MCF 10A (cell line): ENCODE measurements at regions not wholly inside any gene's neighbourhood (a gene's known extent, or its start where the extent isn't known, plus 50 kb on each side); places are given as distances from the start of the nearest gene placed in this dataset.

Experiments used
- BruUV-seq: library from RNA; stranded (reverse); fragments of 400-500 nt; replicated peaks from 2 replicates; lab custom pipeline; 2021; lab: Mats Ljungman, UMichigan
- CTCF ChIA-PET: fragments of 300-600 bp; sonication (Branson Sonifier 250); formaldehyde crosslinking; extraction: SDS; loops from one replicate; lab custom pipeline; 2021; ENCODE audit warnings: antibody characterized with exemption, inconsistent platforms; lab: Yijun Ruan, JAX
- POLR2A ChIA-PET: fragments of 300-600, 350-650 bp; sonication (Branson Sonifier 250); formaldehyde crosslinking; extraction: SDS; loops from one replicate; lab custom pipeline; 2020; ENCODE audit warnings: antibody characterized with exemption, inconsistent platforms; lab: Yijun Ruan, JAX
- DNase-seq: peaks from one replicate; pipeline ENCODE4 v3.0.0-alpha.2; 2018; ENCODE audit not compliant: unreplicated experiment
- H3K27ac Mint-ChIP-seq: one replicate; pipeline ENCODE4 v1.8.0; 2022; ENCODE audit warnings: mild to moderate bottlenecking, low read depth, mixed read lengths; ENCODE audit not compliant: unreplicated experiment
- H3K27me3 Mint-ChIP-seq: one replicate; pipeline ENCODE4 v1.8.0; 2022; ENCODE audit warnings: mixed read lengths; ENCODE audit not compliant: insufficient read depth, unreplicated experiment
- H3K36me3 Mint-ChIP-seq: one replicate; pipeline ENCODE4 v1.8.0; 2022; ENCODE audit warnings: mild to moderate bottlenecking, moderate library complexity, mixed read lengths; ENCODE audit not compliant: insufficient read depth, unreplicated experiment
- H3K4me1 Mint-ChIP-seq: one replicate; pipeline ENCODE4 v1.8.0; 2022; ENCODE audit warnings: mixed read lengths; ENCODE audit not compliant: insufficient read depth, unreplicated experiment
- H3K4me3 Mint-ChIP-seq: one replicate; pipeline ENCODE4 v1.8.0; 2022; ENCODE audit warnings: mild to moderate bottlenecking, moderate library complexity, mixed read lengths; ENCODE audit not compliant: unreplicated experiment
- H3K9me3 Mint-ChIP-seq: one replicate; pipeline ENCODE4 v1.8.0; 2022; ENCODE audit warnings: mixed read lengths; ENCODE audit not compliant: unreplicated experiment
- CTCF ChIP-seq: fragments of 200-600 bp; IDR thresholded peaks from one replicate; pipeline ENCODE4 v1.8.0; 2022; ENCODE audit warnings: antibody characterized with exemption, mild to moderate bottlenecking; ENCODE audit not compliant: unreplicated experiment
- intact Hi-C: fragments of 100-400 bp; cut with micrococcal nuclease; formaldehyde crosslinking; loops from 2 replicates; pipeline ENCODE4 v1.14.1; 2022

DNA sequence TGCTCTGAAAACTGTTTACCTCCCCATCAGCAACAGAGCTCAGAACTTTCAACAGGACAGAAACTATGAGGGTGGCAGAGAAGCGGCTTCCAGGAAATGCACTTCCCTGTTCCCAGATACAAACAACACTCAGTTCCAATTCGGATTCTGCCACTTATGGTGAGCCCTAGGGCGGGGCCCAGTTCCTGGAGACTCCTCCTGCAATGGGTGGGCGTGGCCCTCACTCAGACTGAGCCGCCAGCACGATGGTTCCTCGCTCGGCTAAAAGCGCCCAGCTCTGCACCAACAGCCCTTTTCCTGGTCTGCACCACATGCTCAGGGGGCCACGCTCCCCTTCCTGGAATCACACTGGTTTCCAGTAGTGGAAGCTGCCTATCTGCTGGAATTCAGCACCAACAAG is 314.1 kb downstream of the CTTN start:
- Mint-ChIP-seq H3K27me3 (no peaks in the 10 kb centered on the region), H3K4me3 (no peak overlapping the region), H3K36me3 (no peaks in the 10 kb centered on the region), H3K4me1 (no peaks in the 10 kb centered on the region), H3K27ac (no peak overlapping the region), H3K9me3 (peaks cover 17% of the 10 kb centered on the region)
- POLR2A ChIA-PET: no interaction called here
- DNase-seq: no peak
- no peak for TF ChIP-seq CTCF
- CTCF ChIA-PET: no interaction called here
- no TSS peak for BruUV-seq
- intact Hi-C loops: no loop called here

DNA sequence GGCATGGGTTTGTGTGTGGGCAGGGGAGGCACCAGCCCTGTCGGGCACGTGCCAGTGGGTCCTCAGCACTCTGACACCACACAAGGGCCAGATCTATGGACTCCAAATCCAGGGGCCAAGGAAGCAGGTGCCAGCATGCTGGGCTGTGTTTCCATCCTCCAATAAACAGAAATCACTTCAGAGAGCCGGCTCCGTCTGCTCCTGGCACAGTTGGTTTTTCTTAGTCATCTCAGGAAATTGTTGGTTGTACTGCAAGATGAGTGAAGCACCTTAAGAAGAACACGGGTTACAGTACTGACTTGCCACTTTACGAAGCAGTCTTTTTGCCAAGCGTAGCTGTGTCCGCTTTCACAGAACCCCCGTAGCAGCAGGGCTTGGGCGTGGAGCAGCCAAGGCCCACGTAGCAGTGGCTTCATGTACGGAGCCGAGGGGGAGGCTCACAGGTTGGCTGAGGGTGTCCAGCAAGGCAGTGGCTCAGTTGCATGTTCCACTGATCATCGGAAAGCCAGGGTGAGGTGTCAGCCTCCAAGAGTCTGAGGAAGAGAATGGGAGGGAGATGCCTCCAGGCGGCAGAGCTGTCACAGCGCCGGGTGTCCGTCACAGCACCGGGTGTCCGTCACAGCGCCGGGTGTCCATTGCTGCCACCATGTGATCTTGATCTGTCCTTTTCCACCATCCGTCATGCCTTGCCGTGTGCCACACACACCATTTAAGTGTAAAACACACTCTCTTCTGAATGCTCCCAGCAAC is 314.9 kb downstream of the CTTN start:
- BruUV-seq: no TSS peak
- H3K27me3 Mint-ChIP-seq: no peaks in the 10 kb centered on the region

GRCh38 chr11:70713988-70714665 is 315.8 kb downstream of the CTTN start:
- Mint-ChIP-seq H3K9me3 (peaks cover 17% of the 10 kb centered on the region), H3K4me3 (no peak overlapping the region), H3K36me3 (no peaks in the 10 kb centered on the region), H3K27ac (no peak overlapping the region), H3K4me1 (no peaks in the 10 kb centered on the region), H3K27me3 (no peaks in the 10 kb centered on the region)
- no peak for TF ChIP-seq CTCF
- ChIA-PET CTCF (no interaction called here), POLR2A (interaction anchor here (0.6 kb wide), 1 partner anchor 601 kb away, joined by 3 read pairs; no protein-coding TSS in a partner anchor)
- no TSS peak for BruUV-seq
- intact Hi-C loops: no loop called here
- DNase-seq: no peak

More for the DNA sequence above, 314.9 kb downstream of the CTTN start:
- Mint-ChIP-seq H3K27ac (no peak overlapping the region), H3K36me3 (no peaks in the 10 kb centered on the region), H3K9me3 (peaks cover 17% of the 10 kb centered on the region), H3K4me1 (no peaks in the 10 kb centered on the region), H3K4me3 (no peak overlapping the region)
- no peak for DNase-seq
- CTCF ChIA-PET: no interaction called here
- no peak for TF ChIP-seq CTCF
- POLR2A ChIA-PET: no interaction called here
- intact Hi-C loops: no loop called here

DNA sequence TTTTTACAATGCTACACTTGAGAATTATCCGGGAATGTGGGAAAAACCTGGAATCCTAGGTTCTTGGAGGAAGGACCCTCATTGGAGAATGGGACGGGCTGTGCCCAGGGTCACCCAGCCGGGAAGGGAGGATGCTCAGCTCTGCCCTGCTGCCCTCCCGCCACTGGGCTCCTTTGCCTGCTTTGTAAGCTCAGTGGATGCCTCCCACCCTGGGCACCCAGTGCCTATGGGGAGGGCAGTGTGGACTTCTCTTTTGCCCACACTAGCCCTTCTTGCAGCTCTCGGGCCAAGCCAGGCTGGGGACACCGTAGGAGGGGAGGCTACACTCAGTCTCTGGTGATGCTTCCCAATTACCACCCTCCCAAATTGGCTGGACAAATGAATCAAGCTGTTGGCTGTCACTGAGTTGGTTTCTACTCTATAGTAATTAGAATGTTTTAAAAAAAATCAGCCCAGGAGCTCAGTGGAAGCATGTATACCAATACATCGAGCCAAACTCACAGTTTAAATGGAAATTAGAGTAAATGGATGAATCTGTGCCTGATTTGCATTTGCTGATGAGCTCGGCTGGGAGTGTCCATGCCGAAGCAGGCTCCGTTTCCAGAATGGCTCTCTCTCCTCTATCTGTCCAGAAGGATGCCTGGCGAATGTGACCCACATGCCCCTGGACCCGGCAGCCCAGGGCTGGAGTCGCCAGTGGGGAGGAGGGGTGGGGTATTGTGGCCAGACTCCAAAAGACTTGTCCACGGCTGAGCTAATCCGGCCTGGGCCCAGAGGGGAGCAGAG is 317.0 kb downstream of the CTTN start:
- no peak for DNase-seq
- no peak overlapping the region for H3K4me3 Mint-ChIP-seq
- peaks cover 6% of the 10 kb centered on the region for H3K9me3 Mint-ChIP-seq
- ChIA-PET CTCF (no interaction called here), POLR2A (interaction anchor here (0.6 kb wide), 1 partner anchor 599 kb away, joined by 3 read pairs; no protein-coding TSS in a partner anchor)
- intact Hi-C loops: no loop called here
- BruUV-seq: no TSS peak
- no peak for TF ChIP-seq CTCF
- no peaks in the 10 kb centered on the region for H3K27me3 Mint-ChIP-seq
- H3K36me3 Mint-ChIP-seq: no peaks in the 10 kb centered on the region
- no peaks in the 10 kb centered on the region for H3K4me1 Mint-ChIP-seq
- no peak overlapping the region for H3K27ac Mint-ChIP-seq
